H1 (cell line): ENCODE measurements at regions not wholly inside any gene's neighbourhood (a gene's known extent, or its start where the extent isn't known, plus 50 kb on each side); places are given as distances from the start of the nearest gene placed in this dataset.

Experiments used
- CEBPB ChIP-seq: IDR thresholded peaks from 2 replicates; pipeline ENCODE4 v1.6.1; 2012; ENCODE audit warnings: low read depth, low read length
- KDM1A ChIP-seq: fragments of 200-600, 300-600 bp; sonication (generic); IDR thresholded peaks from 2 replicates; pipeline ENCODE4 v1.7.1; 2016; ENCODE audit warnings: mild to moderate bottlenecking, low read length, borderline replicate concordance
- POLR2A ChIP-seq, 2 experiments: IDR thresholded peaks; 1 replicate in 1 of 2; 2 replicates in 1 of 2; pipeline ENCODE4 v1.6.1; 2011; ENCODE audit warnings: low read depth in 2 of 2, low read length in 2 of 2, mild to moderate bottlenecking in 2 of 2; ENCODE audit errors: control extremely low read depth in 1 of 2
- YY1 ChIP-seq: IDR thresholded peaks from 2 replicates; pipeline ENCODE4 v1.6.1; 2011; ENCODE audit warnings: low read depth, mild to moderate bottlenecking, low read length
- TF ChIP-seq, protein P1 (sequence below): IDR thresholded peaks from 2 replicates; pipeline ENCODE4 v1.6.1; 2011; ENCODE audit warnings: low read depth, mild to moderate bottlenecking, low read length; ENCODE audit not compliant: insufficient read depth
- TF ChIP-seq, protein P2 (sequence below), 3 experiments: IDR thresholded peaks; 1 replicate in 2 of 3; 2 replicates in 1 of 3; pipeline versions ENCODE4 v1.5.1 to v1.6.1; 2011; ENCODE audit warnings: low read length in 3 of 3, mild to moderate bottlenecking in 3 of 3, inconsistent platforms in 2 of 3, low read depth in 1 of 3, moderate library complexity in 1 of 3; ENCODE audit not compliant: insufficient read depth in 1 of 3; ENCODE audit errors: control extremely low read depth in 1 of 3

DNA sequence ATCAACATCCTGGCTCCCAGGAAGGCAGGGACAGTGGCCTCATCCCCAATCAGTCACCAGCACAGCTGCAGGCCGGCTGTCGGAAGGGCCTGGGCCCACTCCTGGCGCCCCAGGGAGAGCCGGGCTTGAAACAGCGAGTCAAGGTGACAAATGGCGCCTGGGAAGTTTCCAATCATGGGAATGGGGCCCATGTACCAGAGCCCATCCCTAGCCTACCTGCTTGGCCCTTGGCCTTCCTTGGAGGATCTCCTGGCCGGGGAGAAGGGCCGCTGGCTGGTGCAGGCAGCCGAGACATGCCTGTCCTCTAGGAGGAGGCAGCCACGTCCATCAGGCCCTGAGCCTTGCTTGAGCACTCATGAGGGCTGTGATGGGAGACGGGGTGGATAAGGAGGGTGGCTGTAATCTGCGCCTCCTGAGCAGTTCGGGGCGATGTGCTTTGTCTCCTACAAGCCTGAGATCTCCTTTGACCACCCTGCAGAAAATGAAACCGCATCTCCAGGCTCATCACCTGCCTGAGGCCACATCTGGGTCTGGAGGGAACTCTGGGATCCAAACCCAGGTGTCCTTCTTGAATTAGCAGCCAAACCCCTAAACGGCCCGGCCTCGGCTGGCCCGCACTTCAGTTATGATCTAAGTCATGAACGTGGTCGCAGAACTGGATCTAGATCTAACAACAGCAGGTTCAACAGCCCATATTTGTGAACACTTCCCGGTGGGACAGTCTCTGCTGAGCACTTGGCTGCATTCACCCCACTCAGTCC is 862.0 kb downstream of the TBC1D22A start:
- TF ChIP-seq POLR2A (IDR thresholded peaks at IDR 0.05; ENCODE audit: control extremely low read depth in 1 of 2, low read depth in 2 of 2, low read length in 2 of 2) (no peak), KDM1A (no peak), CEBPB (no peak), YY1 (no peak)
- TF ChIP-seq, protein P1, sequence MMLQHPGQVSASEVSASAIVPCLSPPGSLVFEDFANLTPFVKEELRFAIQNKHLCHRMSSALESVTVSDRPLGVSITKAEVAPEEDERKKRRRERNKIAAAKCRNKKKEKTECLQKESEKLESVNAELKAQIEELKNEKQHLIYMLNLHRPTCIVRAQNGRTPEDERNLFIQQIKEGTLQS, result no peak
- TF ChIP-seq, protein P2, sequence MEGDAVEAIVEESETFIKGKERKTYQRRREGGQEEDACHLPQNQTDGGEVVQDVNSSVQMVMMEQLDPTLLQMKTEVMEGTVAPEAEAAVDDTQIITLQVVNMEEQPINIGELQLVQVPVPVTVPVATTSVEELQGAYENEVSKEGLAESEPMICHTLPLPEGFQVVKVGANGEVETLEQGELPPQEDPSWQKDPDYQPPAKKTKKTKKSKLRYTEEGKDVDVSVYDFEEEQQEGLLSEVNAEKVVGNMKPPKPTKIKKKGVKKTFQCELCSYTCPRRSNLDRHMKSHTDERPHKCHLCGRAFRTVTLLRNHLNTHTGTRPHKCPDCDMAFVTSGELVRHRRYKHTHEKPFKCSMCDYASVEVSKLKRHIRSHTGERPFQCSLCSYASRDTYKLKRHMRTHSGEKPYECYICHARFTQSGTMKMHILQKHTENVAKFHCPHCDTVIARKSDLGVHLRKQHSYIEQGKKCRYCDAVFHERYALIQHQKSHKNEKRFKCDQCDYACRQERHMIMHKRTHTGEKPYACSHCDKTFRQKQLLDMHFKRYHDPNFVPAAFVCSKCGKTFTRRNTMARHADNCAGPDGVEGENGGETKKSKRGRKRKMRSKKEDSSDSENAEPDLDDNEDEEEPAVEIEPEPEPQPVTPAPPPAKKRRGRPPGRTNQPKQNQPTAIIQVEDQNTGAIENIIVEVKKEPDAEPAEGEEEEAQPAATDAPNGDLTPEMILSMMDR (IDR thresholded peaks at IDR 0.05; ENCODE audit: control extremely low read depth in 1 of 3, insufficient read depth in 1 of 3, low read depth in 1 of 3, low read length in 3 of 3), result no peak
